ENCODE measurements at regions not wholly inside any gene's neighbourhood (a gene's known extent, or its start where the extent isn't known, plus 50 kb on each side); places are given as distances from the start of the nearest gene placed in this dataset.

GRCh38 chr1:4362314-4363044 is 291.9 kb upstream of the AJAP1 start:
- no peak for ATAC-seq
- H3K36me3 Mint-ChIP-seq = no peaks in the 10 kb centered on the region
- H3K27ac Mint-ChIP-seq = no peak overlapping the region

GRCh38 chr1:4366091-4366490 is 288.3 kb upstream of the AJAP1 start:
- ATAC-seq (no peak), DNase-seq (ENCODE audit: low spot score in 2 of 2) (no peak)
- no peaks in the 10 kb centered on the region for H3K36me3 Mint-ChIP-seq
- no peaks in the 10 kb centered on the region for H3K9me3 Mint-ChIP-seq
- no peak overlapping the region for H3K27ac Mint-ChIP-seq

More at GRCh38 chr1:4362314-4363044, 291.9 kb upstream of the AJAP1 start:
- no peak for DNase-seq (ENCODE audit: low spot score in 2 of 2)
- no peaks in the 10 kb centered on the region for H3K9me3 Mint-ChIP-seq

GRCh38 chr1:4367230-4367777 is 287.1 kb upstream of the AJAP1 start:
- Mint-ChIP-seq H3K9me3 (no peaks in the 10 kb centered on the region), H3K27ac (no peak overlapping the region), H3K36me3 (no peaks in the 10 kb centered on the region)
- DNase-seq (ENCODE audit: low spot score in 2 of 2) (no peak), ATAC-seq (no peak)

GRCh38 chr1:4369335-4369734 is 285.1 kb upstream of the AJAP1 start:
- H3K36me3 Mint-ChIP-seq = no peaks in the 10 kb centered on the region
- H3K27ac Mint-ChIP-seq = no peak overlapping the region
- peaks cover 6 to 10% of the 10 kb centered on the region in 2 donors for H3K9me3 Mint-ChIP-seq
- no peak for ATAC-seq
- DNase-seq (ENCODE audit: low spot score in 2 of 2) = no peak

GRCh38 chr1:4371849-4372248 is 282.6 kb upstream of the AJAP1 start:
- no peak overlapping the region for H3K27ac Mint-ChIP-seq
- no peak for DNase-seq (ENCODE audit: low spot score in 2 of 2)
- no peaks in the 10 kb centered on the region for H3K36me3 Mint-ChIP-seq
- H3K9me3 Mint-ChIP-seq = peaks cover 6 to 10% of the 10 kb centered on the region in 2 donors
- ATAC-seq = no peak

- ATAC-seq (peak in 1 of 2 donors; percentile 36), DNase-seq (ENCODE audit: low spot score in 2 of 2) (no peak)
- Mint-ChIP-seq H3K36me3 (peaks cover 2% of the 10 kb centered on the region in 2 donors), H3K9me3 (peaks cover 7 to 10% of the 10 kb centered on the region in 2 donors), H3K27ac (no peak overlapping the region)
These were observed 278.6 kb upstream of the AJAP1 start for GRCh38 chr1:4375812-4376211.

GRCh38 chr1:4379451-4380175 is 274.8 kb upstream of the AJAP1 start:
- Mint-ChIP-seq H3K9me3 (peaks cover 13 to 16% of the 10 kb centered on the region in 2 donors), H3K36me3 (peaks cover 6 to 21% of the 10 kb centered on the region in 2 donors), H3K27ac (no peak overlapping the region)
- DNase-seq (ENCODE audit: low spot score in 2 of 2) (no peak), ATAC-seq (peak; percentile 63 to 79)

GRCh38 chr1:4380564-4381168 is 273.7 kb upstream of the AJAP1 start:
- DNase-seq (ENCODE audit: low spot score in 2 of 2) (no peak), ATAC-seq (peak in 1 of 2 donors; percentile 68)
- Mint-ChIP-seq H3K9me3 (peaks cover 13 to 16% of the 10 kb centered on the region in 2 donors), H3K27ac (no peak overlapping the region), H3K36me3 (peaks cover 6 to 21% of the 10 kb centered on the region in 2 donors)

- Mint-ChIP-seq H3K36me3 (peaks cover 4 to 8% of the 10 kb centered on the region in 2 donors), H3K27ac (no peak overlapping the region), H3K9me3 (peaks cover 7 to 28% of the 10 kb centered on the region in 2 donors)
- DNase-seq (ENCODE audit: low spot score in 2 of 2) (no peak), ATAC-seq (no peak)
These were observed 261.2 kb upstream of the AJAP1 start for GRCh38 chr1:4393191-4393590.

- no peak for ATAC-seq
- H3K27ac Mint-ChIP-seq = no peak overlapping the region
- H3K36me3 Mint-ChIP-seq = peaks cover 0 to 6% of the 10 kb centered on the region in 2 donors
- peaks cover 4 to 24% of the 10 kb centered on the region in 2 donors for H3K9me3 Mint-ChIP-seq
- no peak for DNase-seq (ENCODE audit: low spot score in 2 of 2)
These were observed 260.0 kb upstream of the AJAP1 start for GRCh38 chr1:4394366-4394765.

- ATAC-seq = peak; percentile 46 to 80
- peaks cover 4 to 24% of the 10 kb centered on the region in 2 donors for H3K9me3 Mint-ChIP-seq
- DNase-seq (ENCODE audit: low spot score in 2 of 2) = no peak
- H3K36me3 Mint-ChIP-seq = peaks cover 0 to 6% of the 10 kb centered on the region in 2 donors
- H3K27ac Mint-ChIP-seq = no peak overlapping the region
These were observed 259.3 kb upstream of the AJAP1 start for GRCh38 chr1:4395158-4395557.

- ATAC-seq (no peak), DNase-seq (ENCODE audit: low spot score in 2 of 2) (no peak)
- Mint-ChIP-seq H3K36me3 (peaks cover 0 to 6% of the 10 kb centered on the region in 2 donors), H3K9me3 (peaks cover 4 to 24% of the 10 kb centered on the region in 2 donors), H3K27ac (no peak overlapping the region)
These were observed 258.7 kb upstream of the AJAP1 start for GRCh38 chr1:4395676-4396075.

GRCh38 chr1:4396551-4396950 is 257.9 kb upstream of the AJAP1 start:
- Mint-ChIP-seq H3K27ac (no peak overlapping the region), H3K9me3 (peaks cover 4 to 23% of the 10 kb centered on the region in 2 donors), H3K36me3 (peaks cover 0 to 6% of the 10 kb centered on the region in 2 donors)
- ATAC-seq (no peak), DNase-seq (ENCODE audit: low spot score in 2 of 2) (no peak)

GRCh38 chr1:4397196-4397595 is 257.2 kb upstream of the AJAP1 start:
- Mint-ChIP-seq H3K27ac (no peak overlapping the region), H3K9me3 (peaks cover 4 to 19% of the 10 kb centered on the region in 2 donors), H3K36me3 (peaks cover 0 to 6% of the 10 kb centered on the region in 2 donors)
- ATAC-seq = no peak
- DNase-seq (ENCODE audit: low spot score in 2 of 2) = no peak

- Mint-ChIP-seq H3K27ac (no peak overlapping the region), H3K36me3 (no peaks in the 10 kb centered on the region), H3K9me3 (no peaks in the 10 kb centered on the region)
- DNase-seq (ENCODE audit: low spot score in 2 of 2) = no peak
- ATAC-seq = no peak
These were observed 252.4 kb upstream of the AJAP1 start for GRCh38 chr1:4402032-4402431.

- Mint-ChIP-seq H3K9me3 (no peaks in the 10 kb centered on the region), H3K27ac (no peak overlapping the region), H3K36me3 (no peaks in the 10 kb centered on the region)
- ATAC-seq (no peak), DNase-seq (ENCODE audit: low spot score in 2 of 2) (no peak)
These were observed 249.4 kb upstream of the AJAP1 start for GRCh38 chr1:4404854-4405590.
